ENCODE measurements at regions not wholly inside any gene's neighbourhood (a gene's known extent, or its start where the extent isn't known, plus 50 kb on each side); places are given as distances from the start of the nearest gene placed in this dataset.

- no peaks in the 10 kb centered on the region for H3K4me1 ChIP-seq (ENCODE audit: control insufficient read depth in 1 of 2, low read depth in 2 of 2)
- H3K9me3 ChIP-seq = no peaks in the 10 kb centered on the region
- DNase-seq (ENCODE audit: low spot score) (no peak), ATAC-seq (ENCODE audit: insufficient number of reproducible peaks, low FRiP score, low read depth) (no peak)
- no peak overlapping the region for H3K27ac ChIP-seq
- no peak overlapping the region for H3K4me3 ChIP-seq
- TF ChIP-seq, protein P1, sequence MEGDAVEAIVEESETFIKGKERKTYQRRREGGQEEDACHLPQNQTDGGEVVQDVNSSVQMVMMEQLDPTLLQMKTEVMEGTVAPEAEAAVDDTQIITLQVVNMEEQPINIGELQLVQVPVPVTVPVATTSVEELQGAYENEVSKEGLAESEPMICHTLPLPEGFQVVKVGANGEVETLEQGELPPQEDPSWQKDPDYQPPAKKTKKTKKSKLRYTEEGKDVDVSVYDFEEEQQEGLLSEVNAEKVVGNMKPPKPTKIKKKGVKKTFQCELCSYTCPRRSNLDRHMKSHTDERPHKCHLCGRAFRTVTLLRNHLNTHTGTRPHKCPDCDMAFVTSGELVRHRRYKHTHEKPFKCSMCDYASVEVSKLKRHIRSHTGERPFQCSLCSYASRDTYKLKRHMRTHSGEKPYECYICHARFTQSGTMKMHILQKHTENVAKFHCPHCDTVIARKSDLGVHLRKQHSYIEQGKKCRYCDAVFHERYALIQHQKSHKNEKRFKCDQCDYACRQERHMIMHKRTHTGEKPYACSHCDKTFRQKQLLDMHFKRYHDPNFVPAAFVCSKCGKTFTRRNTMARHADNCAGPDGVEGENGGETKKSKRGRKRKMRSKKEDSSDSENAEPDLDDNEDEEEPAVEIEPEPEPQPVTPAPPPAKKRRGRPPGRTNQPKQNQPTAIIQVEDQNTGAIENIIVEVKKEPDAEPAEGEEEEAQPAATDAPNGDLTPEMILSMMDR (IDR thresholded peaks at IDR 0.05) = no peak
- no peaks in the 10 kb centered on the region for H3K27me3 ChIP-seq (replicated peaks; ENCODE audit: insufficient read depth)
- no peaks in the 10 kb centered on the region for H3K36me3 ChIP-seq
These were observed 235.1 kb downstream of the UQCRFS1 start for GRCh38 chr19:28977826-28978225.

DNA sequence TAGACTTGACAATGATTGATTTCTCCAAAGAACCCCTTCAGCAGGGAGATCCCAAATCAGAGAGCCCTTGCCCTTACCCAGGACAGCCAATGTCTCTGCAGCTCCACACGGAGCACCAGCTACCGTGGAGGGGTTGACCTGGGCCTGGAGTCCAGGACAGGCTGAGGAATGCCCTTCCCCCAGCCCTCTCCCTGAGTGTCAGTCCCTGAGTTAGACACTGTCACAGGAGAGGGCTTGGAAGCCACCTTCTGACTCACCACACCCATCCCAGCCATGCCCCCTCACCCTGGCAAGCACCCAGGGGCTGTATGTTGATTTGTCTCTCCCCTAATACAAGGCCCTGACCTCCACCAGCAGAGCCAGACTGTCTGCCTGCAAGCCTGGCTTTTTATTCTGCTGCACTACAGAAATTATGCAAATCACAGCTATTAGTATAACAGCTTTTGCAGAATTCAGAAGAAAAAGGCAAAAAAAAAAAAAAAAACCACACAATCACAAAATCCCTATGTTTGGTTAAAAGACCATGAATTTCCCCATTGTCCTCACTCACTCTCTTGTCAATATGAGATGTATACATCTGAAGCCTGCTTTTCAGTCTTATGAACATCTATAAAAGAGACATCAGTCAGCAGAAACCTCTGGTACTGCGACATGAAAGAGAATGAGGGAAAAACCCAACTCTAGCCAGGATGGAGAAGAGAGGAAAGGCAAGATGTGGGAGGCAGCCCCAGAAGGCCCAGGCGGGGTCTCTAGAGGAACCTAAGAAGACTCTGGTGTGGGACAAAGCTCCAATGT lies 240.7 kb downstream of the UQCRFS1 start:
- no peaks in the 10 kb centered on the region for H3K36me3 ChIP-seq
- no peak for ATAC-seq (ENCODE audit: insufficient number of reproducible peaks, low FRiP score, low read depth)

DNA sequence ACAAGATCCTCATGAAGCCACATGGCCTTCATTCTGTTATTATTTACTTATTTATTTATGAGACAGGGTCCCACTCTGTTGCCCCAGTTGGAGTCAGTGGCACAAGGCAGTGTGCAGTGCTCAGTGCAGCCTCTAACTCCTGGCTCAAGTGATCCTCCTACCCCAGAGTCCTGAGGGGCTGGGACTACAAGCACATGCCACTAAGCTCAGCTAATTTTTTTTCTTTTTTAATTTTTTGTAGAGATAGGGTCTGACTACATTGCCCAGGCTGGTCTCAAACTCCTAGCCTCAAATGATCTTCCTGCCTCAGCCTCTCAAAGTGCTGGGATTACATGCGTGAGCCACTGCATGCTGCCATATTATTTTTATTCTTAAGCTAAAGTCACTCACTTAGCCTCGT lies 241.4 kb downstream of the UQCRFS1 start:
- no peak for DNase-seq (ENCODE audit: low spot score)
- TF ChIP-seq, protein P1 (IDR thresholded peaks at IDR 0.05) = no peak
- no peaks in the 10 kb centered on the region for H3K9me3 ChIP-seq
- H3K36me3 ChIP-seq = no peaks in the 10 kb centered on the region
- no peaks in the 10 kb centered on the region for H3K4me1 ChIP-seq (ENCODE audit: control insufficient read depth in 1 of 2, low read depth in 2 of 2)
- H3K27me3 ChIP-seq (replicated peaks; ENCODE audit: insufficient read depth) = no peaks in the 10 kb centered on the region
- no peak overlapping the region for H3K27ac ChIP-seq
- ATAC-seq (ENCODE audit: insufficient number of reproducible peaks, low FRiP score, low read depth) = no peak
- H3K4me3 ChIP-seq = no peak overlapping the region

More for the DNA sequence above, 240.7 kb downstream of the UQCRFS1 start:
- no peak overlapping the region for H3K27ac ChIP-seq
- H3K4me3 ChIP-seq = no peak overlapping the region
- no peaks in the 10 kb centered on the region for H3K27me3 ChIP-seq (replicated peaks; ENCODE audit: insufficient read depth)
- H3K4me1 ChIP-seq (ENCODE audit: control insufficient read depth in 1 of 2, low read depth in 2 of 2) = no peaks in the 10 kb centered on the region
- DNase-seq (ENCODE audit: low spot score) = no peak
- H3K9me3 ChIP-seq = no peaks in the 10 kb centered on the region
- TF ChIP-seq, protein P1 (IDR thresholded peaks at IDR 0.05) = no peak

- no peaks in the 10 kb centered on the region for H3K4me1 ChIP-seq (ENCODE audit: control insufficient read depth in 1 of 2, low read depth in 2 of 2)
- TF ChIP-seq, protein P1 (IDR thresholded peaks at IDR 0.05) = no peak
- no peak overlapping the region for H3K4me3 ChIP-seq
- no peaks in the 10 kb centered on the region for H3K36me3 ChIP-seq
- H3K9me3 ChIP-seq = no peaks in the 10 kb centered on the region
- no peak overlapping the region for H3K27ac ChIP-seq
- ATAC-seq (ENCODE audit: insufficient number of reproducible peaks, low FRiP score, low read depth) (no peak), DNase-seq (ENCODE audit: low spot score) (no peak)
- H3K27me3 ChIP-seq (replicated peaks; ENCODE audit: insufficient read depth) = no peaks in the 10 kb centered on the region
These were observed 241.9 kb downstream of the UQCRFS1 start for GRCh38 chr19:28971049-28971448.

GRCh38 chr19:28968721-28969120 lies 244.2 kb downstream of the UQCRFS1 start:
- no peaks in the 10 kb centered on the region for H3K27me3 ChIP-seq (replicated peaks; ENCODE audit: insufficient read depth)
- no peak overlapping the region for H3K27ac ChIP-seq
- H3K9me3 ChIP-seq = no peaks in the 10 kb centered on the region
- H3K36me3 ChIP-seq = no peaks in the 10 kb centered on the region
- H3K4me1 ChIP-seq (ENCODE audit: control insufficient read depth in 1 of 2, low read depth in 2 of 2) = no peaks in the 10 kb centered on the region
- TF ChIP-seq, protein P1 (IDR thresholded peaks at IDR 0.05) = no peak
- no peak for ATAC-seq (ENCODE audit: insufficient number of reproducible peaks, low FRiP score, low read depth)
- no peak overlapping the region for H3K4me3 ChIP-seq
- no peak for DNase-seq (ENCODE audit: low spot score)
